GM12892 (cell line): ENCODE measurements at regions not wholly inside any gene's neighbourhood (a gene's known extent, or its start where the extent isn't known, plus 50 kb on each side); places are given as distances from the start of the nearest gene placed in this dataset.

Experiments used
- POLR2A ChIP-seq: IDR thresholded peaks from 2 replicates; pipeline ENCODE4 v1.6.1; 2011; ENCODE audit warnings: low read depth, low read length, control low read depth
- POLR2AphosphoS5 ChIP-seq: IDR thresholded peaks from 2 replicates; pipeline ENCODE4 v1.6.1; 2011; ENCODE audit warnings: low read depth, low read length, control low read depth
- TAF1 ChIP-seq: IDR thresholded peaks from 2 replicates; pipeline ENCODE4 v1.6.1; 2011; ENCODE audit warnings: low read depth, mild to moderate bottlenecking, control low read depth, low read length, borderline replicate concordance

DNA sequence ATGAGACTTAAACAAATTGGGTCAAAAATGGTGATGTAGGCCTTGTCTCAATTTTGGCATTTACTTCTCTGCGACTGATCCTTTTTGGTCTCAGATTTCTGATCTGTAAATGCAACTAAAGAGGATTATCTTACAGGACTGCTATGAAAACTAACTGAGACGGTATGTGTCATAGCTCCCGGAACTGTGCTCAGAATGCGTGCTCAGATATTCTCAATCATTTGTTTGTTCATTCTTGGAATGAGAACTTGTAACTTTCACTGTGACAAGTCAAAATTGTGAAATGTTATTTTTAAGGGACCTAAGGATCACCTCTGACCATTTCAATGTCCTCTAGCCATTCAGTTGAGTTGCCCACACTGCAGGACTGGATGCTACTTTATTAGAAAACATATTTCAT, 498.2 kb upstream of the PIK3C3 start:
- TF ChIP-seq POLR2A (no peak), TAF1 (no peak), POLR2AphosphoS5 (no peak)
